Thyroid gland (tissue), 4 donors: ENCODE measurements at regions not wholly inside any gene's neighbourhood (a gene's known extent, or its start where the extent isn't known, plus 50 kb on each side); places are given as distances from the start of the nearest gene placed in this dataset.

Experiments
- DNase-seq, 2 donors: peaks; one replicate each; pipeline ENCODE4 v3.0.0-alpha.2; 2019
- H3K27ac ChIP-seq, 3 donors: fragments of 200-600 bp; sonication (generic); 1 replicate in 2 of 3; 2 replicates in 1 of 3; pipeline ENCODE4 v1.5.1; 2016 to 2019; ENCODE audit warnings: mild to moderate bottlenecking in 1 of 3, moderate library complexity in 1 of 3
- H3K27me3 ChIP-seq: fragments of 200-600 bp; sonication (generic); one replicate; pipeline ENCODE4 v1.5.1; 2019
- H3K36me3 ChIP-seq, 2 donors: fragments of 200-600 bp; sonication (generic); one replicate each; pipeline ENCODE4 v1.5.1; 2016 to 2019
- H3K4me1 ChIP-seq, 2 donors: fragments of 200-600 bp; sonication (generic); one replicate each; pipeline ENCODE4 v1.5.1; 2017 to 2019
- H3K4me3 ChIP-seq, 3 donors: fragments of 200-600 bp; sonication (generic); replicated peaks in 1 of 3; 1 replicate in 2 of 3; 2 replicates in 1 of 3; pipeline ENCODE4 v1.5.1; 2016; ENCODE audit warnings: mild to moderate bottlenecking in 1 of 3
- H3K9me3 ChIP-seq: fragments of 200-600 bp; sonication (generic); one replicate; pipeline ENCODE4 v1.5.1; 2017
- POLR2A ChIP-seq, 2 donors: fragments of 450-650 bp; IDR thresholded peaks; one replicate each; pipeline ENCODE4 v1.6.1; 2017; ENCODE audit warnings: antibody characterized with exemption in 2 of 2, mild to moderate bottlenecking in 2 of 2, moderate library complexity in 1 of 2
- WGBS, 2 donors: methylation state at CpG; one replicate each; pipeline ENCODE4 v1.1.5; 2017; 5-methylcytosine and 5-hydroxymethylcytosine counted together
- intact Hi-C: fragments of 100-400 bp; cut with DNase I; formaldehyde crosslinking; loops from one replicate; pipeline ENCODE4 v1.15.1; 2023
- TF ChIP-seq, protein P1 (sequence below), 6 experiments: fragments of 200-600 bp in 3 of 6; fragments of 450-650 bp in 3 of 6; sonication (generic) in 3 of 6; IDR thresholded peaks; one replicate each; pipeline ENCODE4 v1.5.1; 2016 to 2019; ENCODE audit warnings: antibody characterized with exemption in 6 of 6, mild to moderate bottlenecking in 2 of 6, inconsistent platforms in 1 of 6, moderate library complexity in 1 of 6

DNA sequence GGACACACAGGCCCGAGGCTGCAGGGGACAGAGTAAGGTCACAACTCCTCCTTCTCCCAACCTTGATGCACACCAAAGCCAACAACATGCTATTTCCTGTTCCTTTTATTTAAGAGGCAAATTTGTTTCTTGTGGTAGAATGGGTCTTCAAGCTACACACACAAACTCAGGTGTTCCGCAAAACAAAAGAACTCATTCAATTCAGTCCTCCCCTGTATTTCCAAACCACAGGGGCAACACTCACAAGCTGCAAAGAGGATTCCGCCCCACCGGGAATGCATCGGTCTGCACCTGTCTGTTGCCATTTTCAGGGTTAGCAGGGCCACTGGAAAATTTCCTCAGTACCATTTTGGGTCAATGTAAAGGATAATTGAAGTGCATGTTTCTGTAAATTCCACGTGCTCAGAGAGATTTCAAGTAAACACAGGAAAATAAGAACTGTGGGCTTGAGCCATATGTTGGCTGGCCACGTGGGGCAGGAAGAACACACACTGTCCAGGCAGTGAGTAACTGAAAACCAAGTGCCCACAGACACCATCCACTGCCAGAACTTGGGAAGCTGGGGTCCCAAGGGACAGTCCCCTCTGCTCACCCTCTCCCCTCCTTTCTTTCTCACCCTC lies 145.2 kb upstream of the ERG start:
- H3K27me3 ChIP-seq = no peaks in the 10 kb centered on the region
- TF ChIP-seq, protein P1, sequence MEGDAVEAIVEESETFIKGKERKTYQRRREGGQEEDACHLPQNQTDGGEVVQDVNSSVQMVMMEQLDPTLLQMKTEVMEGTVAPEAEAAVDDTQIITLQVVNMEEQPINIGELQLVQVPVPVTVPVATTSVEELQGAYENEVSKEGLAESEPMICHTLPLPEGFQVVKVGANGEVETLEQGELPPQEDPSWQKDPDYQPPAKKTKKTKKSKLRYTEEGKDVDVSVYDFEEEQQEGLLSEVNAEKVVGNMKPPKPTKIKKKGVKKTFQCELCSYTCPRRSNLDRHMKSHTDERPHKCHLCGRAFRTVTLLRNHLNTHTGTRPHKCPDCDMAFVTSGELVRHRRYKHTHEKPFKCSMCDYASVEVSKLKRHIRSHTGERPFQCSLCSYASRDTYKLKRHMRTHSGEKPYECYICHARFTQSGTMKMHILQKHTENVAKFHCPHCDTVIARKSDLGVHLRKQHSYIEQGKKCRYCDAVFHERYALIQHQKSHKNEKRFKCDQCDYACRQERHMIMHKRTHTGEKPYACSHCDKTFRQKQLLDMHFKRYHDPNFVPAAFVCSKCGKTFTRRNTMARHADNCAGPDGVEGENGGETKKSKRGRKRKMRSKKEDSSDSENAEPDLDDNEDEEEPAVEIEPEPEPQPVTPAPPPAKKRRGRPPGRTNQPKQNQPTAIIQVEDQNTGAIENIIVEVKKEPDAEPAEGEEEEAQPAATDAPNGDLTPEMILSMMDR (IDR thresholded peaks at IDR 0.05) = no peak
- TF ChIP-seq POLR2A (IDR thresholded peaks at IDR 0.05) = no peak
- no peak overlapping the region for H3K4me3 ChIP-seq
- intact Hi-C loops = no loop called here
- no peak overlapping the region for H3K27ac ChIP-seq
- H3K4me1 ChIP-seq = no peaks in the 10 kb centered on the region
- 75 to 77% methylated on average over 7 of the region's 7 CpGs for WGBS, 2 donors
- no peaks in the 10 kb centered on the region for H3K36me3 ChIP-seq
- DNase-seq = no peak
- H3K9me3 ChIP-seq = no peaks in the 10 kb centered on the region

DNA sequence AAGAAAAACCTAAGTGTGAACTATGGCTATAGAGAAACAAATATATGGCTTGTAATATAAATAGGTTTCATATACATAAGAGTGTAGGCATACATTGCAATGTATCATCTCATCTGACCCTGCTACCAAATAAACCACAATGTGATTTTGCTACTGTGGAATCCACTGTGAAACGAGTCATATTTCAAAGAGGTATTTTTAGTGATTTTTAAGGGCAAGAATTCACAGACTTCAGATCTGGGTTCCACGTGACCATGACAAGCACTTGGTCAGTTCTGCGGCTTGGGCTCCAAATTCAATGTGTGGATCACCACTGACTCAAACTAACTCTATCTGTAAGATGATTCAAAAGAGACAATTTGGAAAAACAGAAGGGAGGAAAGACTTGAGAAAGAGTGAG lies 147.0 kb upstream of the ERG start:
- H3K9me3 ChIP-seq = no peaks in the 10 kb centered on the region
- TF ChIP-seq, protein P1 (IDR thresholded peaks at IDR 0.05) = no peak
- TF ChIP-seq POLR2A (IDR thresholded peaks at IDR 0.05) = no peak
- intact Hi-C loops = no loop called here
- no peaks in the 10 kb centered on the region for H3K36me3 ChIP-seq
- no peaks in the 10 kb centered on the region for H3K4me1 ChIP-seq
- no peak overlapping the region for H3K27ac ChIP-seq
- no peaks in the 10 kb centered on the region for H3K27me3 ChIP-seq
- WGBS, 2 donors = 81% methylated on average over 3 of the region's 3 CpGs
- DNase-seq = no peak
- no peak overlapping the region for H3K4me3 ChIP-seq

DNA sequence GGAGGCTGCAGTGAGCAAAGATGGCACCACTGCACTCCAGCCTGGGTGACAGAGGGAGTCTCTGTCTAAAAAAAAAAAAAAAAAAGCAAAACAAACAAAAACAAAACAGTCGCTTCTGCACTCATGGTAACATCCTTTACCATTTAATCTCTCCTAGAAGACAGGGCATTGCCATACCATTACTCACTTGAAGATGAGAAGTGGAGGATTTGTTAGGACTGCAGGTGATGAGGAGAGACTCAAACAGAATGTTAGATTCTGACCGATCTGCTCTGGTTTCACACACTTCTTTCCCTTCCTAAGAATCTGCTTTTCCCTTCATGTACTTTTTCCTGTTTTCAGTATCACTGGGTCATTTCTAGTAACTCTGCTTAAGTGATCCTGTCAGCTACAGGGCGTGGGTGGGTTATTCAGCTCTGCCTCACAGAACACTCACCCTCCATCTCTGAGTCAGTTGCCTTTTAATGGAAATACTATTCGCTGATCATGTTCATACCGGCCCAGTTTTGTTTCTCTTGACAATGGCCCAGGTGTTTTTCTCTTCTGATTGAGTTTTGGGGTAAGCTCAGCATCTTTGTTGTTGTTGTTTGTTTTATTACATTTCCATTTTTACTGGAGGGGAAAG lies 148.0 kb upstream of the ERG start:
- H3K9me3 ChIP-seq = no peaks in the 10 kb centered on the region
- no peak overlapping the region for H3K27ac ChIP-seq
- 79 to 88% methylated on average over 5 of the region's 5 CpGs for WGBS, 2 donors
- H3K4me3 ChIP-seq = no peak overlapping the region
- TF ChIP-seq POLR2A (IDR thresholded peaks at IDR 0.05) = no peak
- TF ChIP-seq, protein P1 (IDR thresholded peaks at IDR 0.05) = no peak
- no peaks in the 10 kb centered on the region for H3K4me1 ChIP-seq
- H3K36me3 ChIP-seq = no peaks in the 10 kb centered on the region
- no peak for DNase-seq
- intact Hi-C loops = no loop called here
- no peaks in the 10 kb centered on the region for H3K27me3 ChIP-seq

DNA sequence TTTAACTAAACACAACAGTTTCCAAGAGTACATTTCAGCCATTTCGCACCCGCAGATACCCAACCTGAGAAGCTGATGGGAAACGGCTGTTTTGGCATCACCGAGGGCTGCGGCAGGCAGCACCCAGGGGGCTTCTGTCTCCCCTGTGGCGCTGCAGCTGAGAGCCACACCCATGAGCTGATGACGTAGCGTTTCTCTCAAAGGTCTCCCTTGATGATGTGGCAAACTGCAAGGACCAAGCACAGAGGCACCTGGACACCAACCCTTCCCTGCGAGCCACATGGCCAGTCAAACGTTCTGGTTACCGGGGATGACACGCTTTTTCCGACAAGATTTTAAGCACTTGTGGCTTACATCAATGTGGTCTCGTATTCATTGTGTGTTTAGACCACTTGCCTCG lies 150.8 kb upstream of the ERG start:
- 90 to 92% methylated on average over 12 to 15 of the region's 15 CpGs for WGBS, 2 donors
- Histone ChIP-seq H3K4me3 (no peak overlapping the region), H3K27ac (no peak overlapping the region), H3K9me3 (no peaks in the 10 kb centered on the region), H3K27me3 (no peaks in the 10 kb centered on the region), H3K4me1 (no peaks in the 10 kb centered on the region), H3K36me3 (no peaks in the 10 kb centered on the region)
- no peak for TF ChIP-seq POLR2A (IDR thresholded peaks at IDR 0.05)
- TF ChIP-seq, protein P1 (IDR thresholded peaks at IDR 0.05) = no peak
- intact Hi-C loops = no loop called here
- DNase-seq = no peak

DNA sequence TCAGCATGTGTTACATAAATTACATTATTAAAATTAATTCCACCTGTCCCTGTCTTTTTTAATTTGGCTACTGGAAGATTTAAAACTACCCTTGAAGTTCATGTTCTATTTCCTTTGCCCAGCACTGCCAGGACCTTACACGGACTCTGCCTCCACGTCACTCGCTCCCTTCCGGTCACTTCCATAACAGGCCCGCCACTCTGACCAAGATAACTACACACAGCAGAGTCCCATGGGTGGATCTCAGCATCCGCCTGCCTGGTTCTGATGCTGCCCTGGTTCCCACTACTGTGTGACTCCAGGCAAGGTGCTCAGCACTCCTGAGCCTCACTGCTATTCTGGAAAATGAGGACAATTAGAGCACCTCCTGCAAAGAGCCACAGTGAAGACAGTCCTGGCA lies 153.3 kb upstream of the ERG start:
- H3K4me1 ChIP-seq = no peaks in the 10 kb centered on the region
- H3K27ac ChIP-seq = no peak overlapping the region
- no peak for TF ChIP-seq POLR2A (IDR thresholded peaks at IDR 0.05)
- TF ChIP-seq, protein P1 (IDR thresholded peaks at IDR 0.05) = no peak
- no peak for DNase-seq
- intact Hi-C loops = no loop called here
- no peaks in the 10 kb centered on the region for H3K36me3 ChIP-seq
- no peak overlapping the region for H3K4me3 ChIP-seq
- H3K27me3 ChIP-seq = no peaks in the 10 kb centered on the region
- 93 to 94% methylated on average over 6 of the region's 6 CpGs for WGBS, 2 donors
- H3K9me3 ChIP-seq = no peaks in the 10 kb centered on the region
